ENCODE measurements at regions not wholly inside any gene's neighbourhood (a gene's known extent, or its start where the extent isn't known, plus 50 kb on each side); places are given as distances from the start of the nearest gene placed in this dataset.

DNA sequence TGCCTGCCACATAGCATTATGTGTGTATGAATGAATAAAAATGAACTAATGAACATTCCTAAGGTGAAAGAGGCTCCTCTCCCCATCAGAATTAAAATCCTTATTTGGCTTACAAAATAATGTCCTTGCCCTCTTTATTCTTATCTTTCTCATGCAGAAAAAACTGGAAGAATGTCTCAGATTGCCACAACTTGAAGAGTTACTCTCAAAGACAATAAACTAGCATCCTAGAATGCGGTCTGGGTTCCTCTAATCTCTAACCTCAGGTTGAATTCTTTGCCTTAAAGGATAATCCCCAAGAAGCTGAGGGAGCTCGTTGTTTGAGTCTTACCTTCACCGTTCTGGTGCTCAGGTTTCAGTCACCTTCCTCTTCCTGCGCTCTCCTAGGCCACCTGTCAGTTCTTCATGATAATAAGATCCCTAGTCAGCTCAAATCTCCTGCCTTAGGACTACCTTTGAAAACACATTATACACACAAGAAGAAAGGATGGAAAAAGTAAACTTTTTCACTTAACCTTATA, 147.1 kb downstream of the PHLDA1 start:
- Histone ChIP-seq H3K27ac (replicated peaks) (no peak overlapping the region), H3K4me3 (replicated peaks; ENCODE audit: insufficient read depth, low read length) (no peak overlapping the region), H3K27me3 (ENCODE audit: insufficient read depth, poor library complexity, severe bottlenecking) (peaks cover 2% of the 10 kb centered on the region)
- TF ChIP-seq, protein P1, sequence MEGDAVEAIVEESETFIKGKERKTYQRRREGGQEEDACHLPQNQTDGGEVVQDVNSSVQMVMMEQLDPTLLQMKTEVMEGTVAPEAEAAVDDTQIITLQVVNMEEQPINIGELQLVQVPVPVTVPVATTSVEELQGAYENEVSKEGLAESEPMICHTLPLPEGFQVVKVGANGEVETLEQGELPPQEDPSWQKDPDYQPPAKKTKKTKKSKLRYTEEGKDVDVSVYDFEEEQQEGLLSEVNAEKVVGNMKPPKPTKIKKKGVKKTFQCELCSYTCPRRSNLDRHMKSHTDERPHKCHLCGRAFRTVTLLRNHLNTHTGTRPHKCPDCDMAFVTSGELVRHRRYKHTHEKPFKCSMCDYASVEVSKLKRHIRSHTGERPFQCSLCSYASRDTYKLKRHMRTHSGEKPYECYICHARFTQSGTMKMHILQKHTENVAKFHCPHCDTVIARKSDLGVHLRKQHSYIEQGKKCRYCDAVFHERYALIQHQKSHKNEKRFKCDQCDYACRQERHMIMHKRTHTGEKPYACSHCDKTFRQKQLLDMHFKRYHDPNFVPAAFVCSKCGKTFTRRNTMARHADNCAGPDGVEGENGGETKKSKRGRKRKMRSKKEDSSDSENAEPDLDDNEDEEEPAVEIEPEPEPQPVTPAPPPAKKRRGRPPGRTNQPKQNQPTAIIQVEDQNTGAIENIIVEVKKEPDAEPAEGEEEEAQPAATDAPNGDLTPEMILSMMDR (IDR thresholded peaks at IDR 0.05; ENCODE audit: insufficient read depth, low read length) = no peak
- TF ChIP-seq SPI1 (IDR thresholded peaks at IDR 0.05; ENCODE audit: borderline replicate concordance, low read depth) (no peak), POLR2AphosphoS5 (IDR thresholded peaks at IDR 0.05; ENCODE audit: low read depth) (no peak), GABPA (IDR thresholded peaks at IDR 0.05; ENCODE audit: low read depth) (no peak), REST (IDR thresholded peaks at IDR 0.05; ENCODE audit: insufficient replicate concordance, low read depth) (no peak)
- no peak for DNase-seq (ENCODE audit: low read depth in 1 of 2, low spot score in 1 of 2)

DNA sequence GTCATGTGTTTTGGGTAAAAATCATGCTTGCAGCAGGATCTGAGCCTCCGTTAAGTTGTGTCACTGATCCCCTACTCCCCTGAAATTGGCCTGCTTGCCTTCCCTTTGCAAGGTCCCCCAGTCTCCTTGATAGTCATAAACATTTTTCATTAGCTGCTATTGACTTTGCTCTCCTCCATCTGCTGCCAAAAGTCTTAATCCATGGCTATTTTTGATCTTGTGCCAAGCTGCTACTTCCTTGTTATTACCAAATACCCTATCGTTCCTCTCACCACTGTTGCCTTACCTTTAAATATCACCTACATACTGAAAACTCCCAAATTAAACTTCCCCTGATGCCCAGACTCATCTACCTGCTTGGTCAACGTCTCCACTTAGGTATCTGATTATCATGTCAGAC, 148.3 kb downstream of the PHLDA1 start:
- Histone ChIP-seq H3K27ac (replicated peaks) (no peak overlapping the region), H3K4me3 (replicated peaks; ENCODE audit: insufficient read depth, low read length) (no peak overlapping the region), H3K27me3 (ENCODE audit: insufficient read depth, poor library complexity, severe bottlenecking) (no peaks in the 10 kb centered on the region)
- no peak for DNase-seq (ENCODE audit: low read depth in 1 of 2, low spot score in 1 of 2)
- no peak for TF ChIP-seq SPI1 (IDR thresholded peaks at IDR 0.05; ENCODE audit: borderline replicate concordance, low read depth)
- TF ChIP-seq REST (IDR thresholded peaks at IDR 0.05; ENCODE audit: insufficient replicate concordance, low read depth) = no peak
- no peak for TF ChIP-seq POLR2AphosphoS5 (IDR thresholded peaks at IDR 0.05; ENCODE audit: low read depth)
- no peak for TF ChIP-seq GABPA (IDR thresholded peaks at IDR 0.05; ENCODE audit: low read depth)
- TF ChIP-seq, protein P1 (IDR thresholded peaks at IDR 0.05; ENCODE audit: insufficient read depth, low read length) = no peak

DNA sequence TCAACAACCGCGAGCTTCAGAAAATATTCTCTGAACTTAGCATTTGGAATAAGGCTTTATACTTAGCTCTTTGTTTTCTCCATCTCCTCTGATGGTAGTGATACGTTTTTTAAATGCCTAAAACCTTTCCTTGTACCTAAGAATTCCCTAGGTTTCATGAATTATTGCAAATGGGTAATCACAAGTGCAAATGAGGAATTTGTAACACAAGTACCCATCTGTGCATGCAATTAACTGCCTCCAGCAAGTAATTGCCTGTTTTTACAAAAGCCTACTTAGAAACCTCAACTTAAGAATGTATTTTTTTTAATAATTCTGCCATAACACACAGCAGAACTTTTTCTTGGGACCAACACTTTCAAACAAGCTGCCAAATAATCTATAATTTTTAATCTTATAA, 149.2 kb downstream of the PHLDA1 start:
- TF ChIP-seq GABPA (IDR thresholded peaks at IDR 0.05; ENCODE audit: low read depth) (no peak), SPI1 (IDR thresholded peaks at IDR 0.05; ENCODE audit: borderline replicate concordance, low read depth) (no peak), REST (IDR thresholded peaks at IDR 0.05; ENCODE audit: insufficient replicate concordance, low read depth) (no peak), POLR2AphosphoS5 (IDR thresholded peaks at IDR 0.05; ENCODE audit: low read depth) (no peak)
- TF ChIP-seq, protein P1 (IDR thresholded peaks at IDR 0.05; ENCODE audit: insufficient read depth, low read length) = no peak
- Histone ChIP-seq H3K27me3 (ENCODE audit: insufficient read depth, poor library complexity, severe bottlenecking) (no peaks in the 10 kb centered on the region), H3K27ac (replicated peaks) (no peak overlapping the region), H3K4me3 (replicated peaks; ENCODE audit: insufficient read depth, low read length) (no peak overlapping the region)
- DNase-seq (ENCODE audit: low read depth in 1 of 2, low spot score in 1 of 2) = no peak
